Activated CD4-positive, alpha-beta T cell treated with anti-CD3 and anti-CD28 coated beads for 48 hours (primary cell): ENCODE measurements at regions not wholly inside any gene's neighbourhood (a gene's known extent, or its start where the extent isn't known, plus 50 kb on each side); places are given as distances from the start of the nearest gene placed in this dataset.
"Not testable (repeated sequence)": the region's sequence is repeated elsewhere in the genome, so short reads cannot be mapped to it uniquely, and the experiment has no call there.

Source experiments
- DNase-seq: peaks from one replicate; pipeline ENCODE4 v3.0.0-alpha.2; 2020

- no peak for DNase-seq
Measured at GRCh38 chr16:87196661-87197060, 120.5 kb downstream of the C16orf95 start.

GRCh38 chr16:87198328-87198832 is 118.8 kb downstream of the C16orf95 start:
- DNase-seq, result no peak

GRCh38 chr16:87198881-87199280 is 118.3 kb downstream of the C16orf95 start:
- DNase-seq, result no peak

- no peak for DNase-seq
Measured at GRCh38 chr16:87199379-87199778, 117.8 kb downstream of the C16orf95 start.

GRCh38 chr16:87199901-87200300 is 117.3 kb downstream of the C16orf95 start:
- DNase-seq, result no peak

- no peak for DNase-seq
Measured at GRCh38 chr16:87200637-87201036, 116.6 kb downstream of the C16orf95 start.

- no peak for DNase-seq
Measured at GRCh38 chr16:87201052-87201451, 116.1 kb downstream of the C16orf95 start.

GRCh38 chr16:87201790-87202189 is 115.4 kb downstream of the C16orf95 start:
- no peak for DNase-seq

- no peak for DNase-seq
Measured at GRCh38 chr16:87202346-87202745, 114.8 kb downstream of the C16orf95 start.

- peak; percentile 76 for DNase-seq
Measured at GRCh38 chr16:87203060-87203656, 114.0 kb downstream of the C16orf95 start.

- DNase-seq, result no peak
Measured at GRCh38 chr16:87206646-87207451, 110.3 kb downstream of the C16orf95 start.

- no peak for DNase-seq
Measured at GRCh38 chr16:87207509-87207908, 109.7 kb downstream of the C16orf95 start.

GRCh38 chr16:87207965-87208364 is 109.2 kb downstream of the C16orf95 start:
- DNase-seq, result no peak

GRCh38 chr16:87208968-87209367 is 108.2 kb downstream of the C16orf95 start:
- not testable (repeated sequence) for DNase-seq

GRCh38 chr16:87209808-87210512 is 107.2 kb downstream of the C16orf95 start:
- DNase-seq, result no peak

GRCh38 chr16:87210894-87211293 is 106.3 kb downstream of the C16orf95 start:
- DNase-seq, result no peak

- DNase-seq, result no peak
Measured at GRCh38 chr16:87212026-87212425, 105.2 kb downstream of the C16orf95 start.

GRCh38 chr16:87213536-87213935 is 103.7 kb downstream of the C16orf95 start:
- no peak for DNase-seq

GRCh38 chr16:87216148-87216840 is 100.9 kb downstream of the C16orf95 start:
- DNase-seq, result no peak

GRCh38 chr16:87216841-87217275 is 100.3 kb downstream of the C16orf95 start:
- no peak for DNase-seq

- DNase-seq, result not testable (repeated sequence)
Measured at GRCh38 chr16:87217802-87218201, 99.4 kb downstream of the C16orf95 start.

GRCh38 chr16:87218281-87219055 is 98.7 kb downstream of the C16orf95 start:
- no peak for DNase-seq
